ENCODE measurements at regions not wholly inside any gene's neighbourhood (a gene's known extent, or its start where the extent isn't known, plus 50 kb on each side); places are given as distances from the start of the nearest gene placed in this dataset.

GRCh38 chr6:22028403-22029090 lies 268.3 kb downstream of the PRL start:
- ChIA-PET CTCF (interaction anchor here (0.5 kb wide), 1 partner anchor 39 kb away, joined by 3 read pairs; no protein-coding TSS in a partner anchor), POLR2A (no interaction called here)
- no TSS peak for BruUV-seq (replicated peaks)
- no peaks in the 10 kb centered on the region for H3K36me3 ChIP-seq (ENCODE audit: control insufficient read depth, insufficient read depth, low read length)
- no peak for DNase-seq (ENCODE audit: low read depth, low spot score)
- no peaks in the 10 kb centered on the region for H3K27me3 ChIP-seq (ENCODE audit: control insufficient read depth, insufficient read depth, low read length)
- intact Hi-C loops (cut with micrococcal nuclease; ENCODE audit: unreplicated experiment) (no loop called here), in situ Hi-C loops (cut with HindIII; ENCODE audit: low pct_unique_long_range_greater_than_20kb, low sequenced_read_pairs) (no loop called here)
- no peak overlapping the region for H3K4me3 ChIP-seq (ENCODE audit: low read depth in 2 of 2, low read length in 2 of 2)
- no peaks in the 10 kb centered on the region for H3K4me1 ChIP-seq (ENCODE audit: control insufficient read depth, insufficient read depth, low read length)
- no peaks in the 10 kb centered on the region for H3K9me3 ChIP-seq (ENCODE audit: control insufficient read depth, insufficient read depth, low read depth, low read length)
- no peak for ATAC-seq
- no peak overlapping the region for H3K27ac ChIP-seq (ENCODE audit: low read length)
- TF ChIP-seq REST (IDR thresholded peaks at IDR 0.05; ENCODE audit: insufficient read depth in 1 of 2, low read depth in 2 of 2, low read length in 1 of 2) (no peak), CTCF (IDR thresholded peaks at IDR 0.05) (no peak)

- DNase-seq (ENCODE audit: low read depth, low spot score) (no peak), ATAC-seq (no peak)
- intact Hi-C loops (cut with micrococcal nuclease; ENCODE audit: unreplicated experiment) (no loop called here), in situ Hi-C loops (cut with HindIII; ENCODE audit: low pct_unique_long_range_greater_than_20kb, low sequenced_read_pairs) (no loop called here)
- Histone ChIP-seq H3K27ac (ENCODE audit: low read length) (no peak overlapping the region), H3K9me3 (ENCODE audit: control insufficient read depth, insufficient read depth, low read depth, low read length) (no peaks in the 10 kb centered on the region), H3K4me1 (ENCODE audit: control insufficient read depth, insufficient read depth, low read length) (no peaks in the 10 kb centered on the region), H3K27me3 (ENCODE audit: control insufficient read depth, insufficient read depth, low read length) (no peaks in the 10 kb centered on the region), H3K36me3 (ENCODE audit: control insufficient read depth, insufficient read depth, low read length) (no peaks in the 10 kb centered on the region), H3K4me3 (ENCODE audit: low read depth in 2 of 2, low read length in 2 of 2) (no peak overlapping the region)
- POLR2A ChIA-PET = no interaction called here
- no TSS peak for BruUV-seq (replicated peaks)
- CTCF ChIA-PET = no interaction called here
- TF ChIP-seq REST (IDR thresholded peaks at IDR 0.05; ENCODE audit: insufficient read depth in 1 of 2, low read depth in 2 of 2, low read length in 1 of 2) (no peak), TCF7L2 (IDR thresholded peaks at IDR 0.05; ENCODE audit: low read depth, low read length) (no peak), POLR2AphosphoS5 (IDR thresholded peaks at IDR 0.05; ENCODE audit: low read depth, low read length) (no peak), SIN3A (IDR thresholded peaks at IDR 0.05; ENCODE audit: borderline replicate concordance, insufficient read depth, low read depth, low read length) (no peak), CTCF (IDR thresholded peaks at IDR 0.05) (no peak)
These were observed 267.7 kb downstream of the PRL start for GRCh38 chr6:22029171-22029570.
